Activated CD8-positive, alpha-beta memory T cell treated with anti-CD3 and anti-CD28 coated beads for 1 hour (primary cell): ENCODE measurements at regions not wholly inside any gene's neighbourhood (a gene's known extent, or its start where the extent isn't known, plus 50 kb on each side); places are given as distances from the start of the nearest gene placed in this dataset.
"Not testable (repeated sequence)": the region's sequence is repeated elsewhere in the genome, so short reads cannot be mapped to it uniquely, and the experiment has no call there.

Source experiments
- DNase-seq, 2 donors: peaks; one replicate each; pipeline ENCODE4 v3.0.0-alpha.2; 2020; ENCODE audit warnings: low read depth in 1 of 2; ENCODE audit errors: extremely low read depth in 1 of 2

- no peak for DNase-seq
These were observed 78.5 kb upstream of the MYL10 start for GRCh38 chr7:101707587-101707986.

GRCh38 chr7:101708223-101708622 lies 79.1 kb upstream of the MYL10 start:
- no peak for DNase-seq

GRCh38 chr7:101712652-101713051 lies 83.6 kb upstream of the MYL10 start:
- DNase-seq: no peak

GRCh38 chr7:101714097-101714496 lies 85.0 kb upstream of the MYL10 start:
- DNase-seq: no peak

- no peak for DNase-seq
These were observed 88.7 kb upstream of the MYL10 start for GRCh38 chr7:101717628-101718357.

GRCh38 chr7:101718363-101719122 lies 89.4 kb upstream of the MYL10 start:
- no peak for DNase-seq

GRCh38 chr7:101719123-101719470 lies 90.0 kb upstream of the MYL10 start:
- no peak for DNase-seq

- no peak for DNase-seq
These were observed 91.2 kb upstream of the MYL10 start for GRCh38 chr7:101720324-101720723.

GRCh38 chr7:101722247-101722646 lies 93.2 kb upstream of the MYL10 start:
- no peak for DNase-seq

GRCh38 chr7:101723835-101724234 lies 93.6 kb upstream of the CUX1 start:
- DNase-seq: no peak

- DNase-seq: no peak
These were observed 92.5 kb upstream of the CUX1 start for GRCh38 chr7:101724957-101725356.

- no peak for DNase-seq
These were observed 91.5 kb upstream of the CUX1 start for GRCh38 chr7:101725921-101726320.

GRCh38 chr7:101727184-101727583 lies 90.2 kb upstream of the CUX1 start:
- no peak for DNase-seq

GRCh38 chr7:101728128-101728527 lies 89.3 kb upstream of the CUX1 start:
- DNase-seq: no peak

GRCh38 chr7:101728873-101729240 lies 88.6 kb upstream of the CUX1 start:
- DNase-seq: not testable (repeated sequence)

- no peak for DNase-seq
These were observed 88.1 kb upstream of the CUX1 start for GRCh38 chr7:101729241-101729883.

- no peak for DNase-seq
These were observed 85.8 kb upstream of the CUX1 start for GRCh38 chr7:101731502-101732084.

GRCh38 chr7:101733713-101734475 lies 83.5 kb upstream of the CUX1 start:
- DNase-seq: no peak

- DNase-seq: no peak
These were observed 81.3 kb upstream of the CUX1 start for GRCh38 chr7:101736084-101736483.

- no peak for DNase-seq
These were observed 77.5 kb upstream of the CUX1 start for GRCh38 chr7:101739775-101740398.
